Neural progenitor cell (in vitro differentiated cells): ENCODE measurements at regions not wholly inside any gene's neighbourhood (a gene's known extent, or its start where the extent isn't known, plus 50 kb on each side); places are given as distances from the start of the nearest gene placed in this dataset.

ENCODE experiments used
- EZH2phosphoT487 ChIP-seq: fragments of 200-600 bp; sonication (generic); IDR thresholded peaks from 2 replicates; pipeline ENCODE4 v1.6.1; 2017; ENCODE audit warnings: antibody characterized with exemption
- TF ChIP-seq, protein P1 (sequence below): fragments of 200-600 bp; sonication (generic); IDR thresholded peaks from 2 replicates; pipeline ENCODE4 v1.5.1; 2017; ENCODE audit warnings: antibody characterized with exemption, mild to moderate bottlenecking

DNA sequence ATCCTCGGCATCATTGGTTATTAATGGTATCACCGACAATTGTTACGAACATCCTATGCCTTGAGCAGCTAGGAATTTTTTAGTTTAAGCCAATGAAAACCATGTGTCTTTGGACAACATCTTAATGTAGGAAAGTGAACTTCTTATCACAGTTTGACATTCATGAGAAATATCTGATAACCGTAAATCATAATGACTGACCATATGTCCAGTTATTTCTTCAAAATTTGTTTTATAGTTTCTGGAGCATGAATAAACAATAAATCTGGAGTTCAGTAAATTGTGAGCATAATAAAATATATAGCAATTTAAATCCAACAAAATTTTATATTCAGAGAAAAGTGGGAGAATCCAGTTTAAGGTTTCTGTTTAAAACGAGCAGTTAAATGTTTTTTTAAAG, 970.1 kb upstream of the ADGRB3 start:
- TF ChIP-seq, protein P1, sequence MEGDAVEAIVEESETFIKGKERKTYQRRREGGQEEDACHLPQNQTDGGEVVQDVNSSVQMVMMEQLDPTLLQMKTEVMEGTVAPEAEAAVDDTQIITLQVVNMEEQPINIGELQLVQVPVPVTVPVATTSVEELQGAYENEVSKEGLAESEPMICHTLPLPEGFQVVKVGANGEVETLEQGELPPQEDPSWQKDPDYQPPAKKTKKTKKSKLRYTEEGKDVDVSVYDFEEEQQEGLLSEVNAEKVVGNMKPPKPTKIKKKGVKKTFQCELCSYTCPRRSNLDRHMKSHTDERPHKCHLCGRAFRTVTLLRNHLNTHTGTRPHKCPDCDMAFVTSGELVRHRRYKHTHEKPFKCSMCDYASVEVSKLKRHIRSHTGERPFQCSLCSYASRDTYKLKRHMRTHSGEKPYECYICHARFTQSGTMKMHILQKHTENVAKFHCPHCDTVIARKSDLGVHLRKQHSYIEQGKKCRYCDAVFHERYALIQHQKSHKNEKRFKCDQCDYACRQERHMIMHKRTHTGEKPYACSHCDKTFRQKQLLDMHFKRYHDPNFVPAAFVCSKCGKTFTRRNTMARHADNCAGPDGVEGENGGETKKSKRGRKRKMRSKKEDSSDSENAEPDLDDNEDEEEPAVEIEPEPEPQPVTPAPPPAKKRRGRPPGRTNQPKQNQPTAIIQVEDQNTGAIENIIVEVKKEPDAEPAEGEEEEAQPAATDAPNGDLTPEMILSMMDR, result no peak
- TF ChIP-seq EZH2phosphoT487, result no peak
